H9 (cell line): ENCODE measurements at regions not wholly inside any gene's neighbourhood (a gene's known extent, or its start where the extent isn't known, plus 50 kb on each side); places are given as distances from the start of the nearest gene placed in this dataset.

Experiments used
- DNase-seq: peaks from one replicate; pipeline ENCODE4 v3.0.0-alpha.2; 2017
- H2AFZ ChIP-seq: one replicate; pipeline ENCODE4 v1.6.1; 2013; ENCODE audit warnings: mild to moderate bottlenecking, low read length, control low read depth, moderate library complexity
- H2AK5ac ChIP-seq: 2 replicates; pipeline ENCODE4 v1.6.1; 2013; ENCODE audit warnings: low read length, control low read depth, mixed read lengths; ENCODE audit not compliant: insufficient read length
- H2BK120ac ChIP-seq: one replicate; pipeline ENCODE4 v1.6.1; 2013; ENCODE audit warnings: low read depth, mild to moderate bottlenecking, low read length, control low read depth, inconsistent platforms; ENCODE audit not compliant: poor library complexity, severe bottlenecking
- H2BK12ac ChIP-seq: 2 replicates; pipeline ENCODE4 v1.6.1; 2013; ENCODE audit warnings: low read length, control low read depth, mixed read lengths, low read depth; ENCODE audit not compliant: insufficient read length
- H2BK15ac ChIP-seq: 2 replicates; pipeline ENCODE4 v1.6.1; 2013; ENCODE audit warnings: low read depth, low read length, control low read depth
- H2BK20ac ChIP-seq: one replicate; pipeline ENCODE4 v1.6.1; 2013; ENCODE audit warnings: low read depth, mild to moderate bottlenecking, low read length, control low read depth, inconsistent platforms; ENCODE audit not compliant: poor library complexity, severe bottlenecking
- H2BK5ac ChIP-seq: 2 replicates; pipeline ENCODE4 v1.6.1; 2013; ENCODE audit warnings: low read length, control low read depth, mixed read lengths; ENCODE audit not compliant: insufficient read length
- H3K14ac ChIP-seq: 2 replicates; pipeline ENCODE4 v1.6.1; 2013; ENCODE audit warnings: low read length, control low read depth; ENCODE audit not compliant: insufficient read depth
- H3K18ac ChIP-seq: 2 replicates; pipeline ENCODE4 v1.6.1; 2013; ENCODE audit warnings: low read depth, mild to moderate bottlenecking, mixed read lengths, low read length, control low read depth; ENCODE audit not compliant: insufficient read length
- H3K23ac ChIP-seq: 2 replicates; pipeline ENCODE4 v1.6.1; 2013; ENCODE audit warnings: low read length, control low read depth, mixed read lengths, low read depth; ENCODE audit not compliant: insufficient read length
- H3K23me2 ChIP-seq: 2 replicates; pipeline ENCODE4 v1.6.1; 2013; ENCODE audit warnings: low read depth, mild to moderate bottlenecking, mixed read lengths, low read length, control low read depth; ENCODE audit not compliant: insufficient read length, poor library complexity, severe bottlenecking
- H3K27ac ChIP-seq: 2 replicates; pipeline ENCODE4 v1.5.1; 2013; ENCODE audit warnings: low read length, control low read depth, mixed read lengths, low read depth; ENCODE audit not compliant: insufficient read length
- H3K27me3 ChIP-seq: 2 replicates; pipeline ENCODE4 v1.6.1; 2013; ENCODE audit warnings: low read length, control low read depth, inconsistent platforms; ENCODE audit not compliant: insufficient read depth
- H3K4ac ChIP-seq: 2 replicates; pipeline ENCODE4 v1.6.1; 2013; ENCODE audit warnings: low read depth, mild to moderate bottlenecking, control low read depth, inconsistent platforms, low read length, moderate library complexity
- H3K4me1 ChIP-seq: 2 replicates; pipeline ENCODE4 v1.6.1; 2013; ENCODE audit warnings: low read length, control low read depth, inconsistent platforms; ENCODE audit not compliant: insufficient read depth
- H3K4me2 ChIP-seq: 2 replicates; pipeline ENCODE4 v1.6.1; 2013; ENCODE audit warnings: low read length, control low read depth, mixed read lengths; ENCODE audit not compliant: insufficient read length, insufficient read depth
- H3K56ac ChIP-seq: 2 replicates; pipeline ENCODE4 v1.6.1; 2013; ENCODE audit warnings: low read depth, mild to moderate bottlenecking, mixed read lengths, low read length, control low read depth; ENCODE audit not compliant: insufficient read length
- H3K79me1 ChIP-seq: 2 replicates; pipeline ENCODE4 v1.6.1; 2013; ENCODE audit warnings: low read depth, mild to moderate bottlenecking, moderate library complexity, low read length, control low read depth, inconsistent platforms; ENCODE audit not compliant: insufficient read depth, poor library complexity, severe bottlenecking
- H3K79me2 ChIP-seq: 2 replicates; pipeline ENCODE4 v1.6.1; 2013; ENCODE audit warnings: low read length, control low read depth, inconsistent platforms; ENCODE audit not compliant: insufficient read depth
- H3K9ac ChIP-seq: 2 replicates; pipeline ENCODE4 v1.6.1; 2013; ENCODE audit warnings: low read length, control low read depth, mixed read lengths; ENCODE audit not compliant: insufficient read length; ENCODE audit errors: extremely low read depth
- H3K9me3 ChIP-seq: one replicate; pipeline ENCODE4 v1.6.1; 2013; ENCODE audit warnings: low read depth, low read length, inconsistent platforms; ENCODE audit not compliant: control insufficient read depth
- H3T11ph ChIP-seq: one replicate; pipeline ENCODE4 v1.6.1; 2013; ENCODE audit warnings: mild to moderate bottlenecking, low read length, control low read depth, inconsistent platforms
- H4K20me1 ChIP-seq: one replicate; pipeline ENCODE4 v1.6.1; 2013; ENCODE audit not compliant: control insufficient read depth, insufficient read length, insufficient read depth
- H4K5ac ChIP-seq: 2 replicates; pipeline ENCODE4 v1.6.1; 2013; ENCODE audit warnings: low read depth, mild to moderate bottlenecking, mixed read lengths, low read length, control low read depth; ENCODE audit not compliant: insufficient read length
- H4K8ac ChIP-seq: replicated peaks from 2 replicates; pipeline ENCODE4 v1.6.1; 2013; ENCODE audit warnings: low read length, control low read depth, mixed read lengths, low read depth; ENCODE audit not compliant: insufficient read length
- H4K91ac ChIP-seq: 2 replicates; pipeline ENCODE4 v1.6.1; 2013; ENCODE audit warnings: low read depth, mild to moderate bottlenecking, moderate library complexity, mixed read lengths, low read length, control low read depth; ENCODE audit not compliant: insufficient read length
- H3K27ac Mint-ChIP-seq, 3 experiments: 2 replicates in 2 of 3; 3 replicates in 1 of 3; pipeline ENCODE4 v1.8.0; 2020 to 2021; ENCODE audit warnings: mixed read lengths in 3 of 3, mild to moderate bottlenecking in 1 of 3, moderate library complexity in 1 of 3
- H3K27me3 Mint-ChIP-seq: 2 replicates; pipeline ENCODE4 v1.8.0; 2021; ENCODE audit warnings: low read depth, mild to moderate bottlenecking, moderate library complexity, mixed read lengths
- H3K36me3 Mint-ChIP-seq, 3 experiments: 2 replicates in 2 of 3; 3 replicates in 1 of 3; pipeline ENCODE4 v1.8.0; 2020 to 2021; ENCODE audit warnings: low read depth in 3 of 3, mixed read lengths in 3 of 3; ENCODE audit not compliant: insufficient read depth in 1 of 3
- H3K4me1 Mint-ChIP-seq, 2 experiments: 2 replicates each; pipeline ENCODE4 v1.8.0; 2020; ENCODE audit warnings: mixed read lengths in 2 of 2
- H3K4me3 Mint-ChIP-seq, 2 experiments: 2 replicates in 1 of 2; 3 replicates in 1 of 2; pipeline ENCODE4 v1.8.0; 2020 to 2021; ENCODE audit warnings: mild to moderate bottlenecking in 2 of 2, mixed read lengths in 2 of 2, moderate library complexity in 1 of 2
- H3K9me3 Mint-ChIP-seq, 2 experiments: 2 replicates in 1 of 2; 3 replicates in 1 of 2; pipeline ENCODE4 v1.8.0; 2020; ENCODE audit warnings: mild to moderate bottlenecking in 2 of 2, mixed read lengths in 2 of 2, moderate library complexity in 1 of 2
- WGBS: extraction: QIAGEN DNeasy Blood & Tissue Kit; methylation state at CpG from one replicate; pipeline ENCODE4 v1.1.7; 2013; ENCODE audit warnings: missing lambda C conversion rate, low lambda C conversion rate, mixed read lengths; ENCODE audit not compliant: insufficient read length; ENCODE audit errors: extremely low coverage; 5-methylcytosine and 5-hydroxymethylcytosine counted together
- TF ChIP-seq, protein P1 (sequence below): fragments of 200-600 bp; sonication (generic); conservative IDR thresholded peaks from 3 replicates; pipeline ENCODE4 v1.8.0; 2021; ENCODE audit warnings: antibody characterized with exemption, mild to moderate bottlenecking

GRCh38 chr11:27196203-27196897 lies 155.7 kb downstream of the BBOX1 start:
- no peak overlapping the region for H2AK5ac ChIP-seq
- no peak overlapping the region for H3T11ph ChIP-seq
- H3K14ac ChIP-seq, result no peak overlapping the region
- TF ChIP-seq, protein P1, sequence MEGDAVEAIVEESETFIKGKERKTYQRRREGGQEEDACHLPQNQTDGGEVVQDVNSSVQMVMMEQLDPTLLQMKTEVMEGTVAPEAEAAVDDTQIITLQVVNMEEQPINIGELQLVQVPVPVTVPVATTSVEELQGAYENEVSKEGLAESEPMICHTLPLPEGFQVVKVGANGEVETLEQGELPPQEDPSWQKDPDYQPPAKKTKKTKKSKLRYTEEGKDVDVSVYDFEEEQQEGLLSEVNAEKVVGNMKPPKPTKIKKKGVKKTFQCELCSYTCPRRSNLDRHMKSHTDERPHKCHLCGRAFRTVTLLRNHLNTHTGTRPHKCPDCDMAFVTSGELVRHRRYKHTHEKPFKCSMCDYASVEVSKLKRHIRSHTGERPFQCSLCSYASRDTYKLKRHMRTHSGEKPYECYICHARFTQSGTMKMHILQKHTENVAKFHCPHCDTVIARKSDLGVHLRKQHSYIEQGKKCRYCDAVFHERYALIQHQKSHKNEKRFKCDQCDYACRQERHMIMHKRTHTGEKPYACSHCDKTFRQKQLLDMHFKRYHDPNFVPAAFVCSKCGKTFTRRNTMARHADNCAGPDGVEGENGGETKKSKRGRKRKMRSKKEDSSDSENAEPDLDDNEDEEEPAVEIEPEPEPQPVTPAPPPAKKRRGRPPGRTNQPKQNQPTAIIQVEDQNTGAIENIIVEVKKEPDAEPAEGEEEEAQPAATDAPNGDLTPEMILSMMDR, result no peak
- no peak overlapping the region for H2BK5ac ChIP-seq
- no peak overlapping the region for H3K4ac ChIP-seq
- Mint-ChIP-seq H3K27ac (no peak overlapping the region), H3K4me3 (no peak overlapping the region), H3K27me3 (no peaks in the 10 kb centered on the region), H3K4me1 (0 out of 4 replicates have a peak, but pooled peaks cover 0 to 2% of the 10 kb centered on the region in 2 experiments), H3K36me3 (no peaks in the 10 kb centered on the region), H3K9me3 (no peaks in the 10 kb centered on the region)
- H4K5ac ChIP-seq, result no peak overlapping the region
- H4K8ac ChIP-seq, result no peak overlapping the region
- H3K79me1 ChIP-seq, result no peaks in the 10 kb centered on the region
- DNase-seq, result no peak
- H3K18ac ChIP-seq, result no peak overlapping the region
- no peaks in the 10 kb centered on the region for H3K9me3 ChIP-seq
- H4K20me1 ChIP-seq, result no peaks in the 10 kb centered on the region
- H3K23me2 ChIP-seq, result no peaks in the 10 kb centered on the region
- H3K4me1 ChIP-seq, result no peaks in the 10 kb centered on the region
- no peak overlapping the region for H2BK15ac ChIP-seq
- no peak overlapping the region for H4K91ac ChIP-seq
- no peak overlapping the region for H3K27ac ChIP-seq
- no peak overlapping the region for H3K23ac ChIP-seq
- no peak overlapping the region for H3K9ac ChIP-seq
- H2AFZ ChIP-seq, result no peak overlapping the region
- H3K27me3 ChIP-seq, result no peaks in the 10 kb centered on the region
- no peak overlapping the region for H3K4me2 ChIP-seq
- no peak overlapping the region for H3K56ac ChIP-seq
- no peak overlapping the region for H2BK12ac ChIP-seq
- H2BK120ac ChIP-seq, result no peak overlapping the region
- no CpG with 5 or more reads among the region's 6 CpGs for WGBS
- no peak overlapping the region for H2BK20ac ChIP-seq
- no peaks in the 10 kb centered on the region for H3K79me2 ChIP-seq
